ENCODE measurements at regions not wholly inside any gene's neighbourhood (a gene's known extent, or its start where the extent isn't known, plus 50 kb on each side); places are given as distances from the start of the nearest gene placed in this dataset.

DNA sequence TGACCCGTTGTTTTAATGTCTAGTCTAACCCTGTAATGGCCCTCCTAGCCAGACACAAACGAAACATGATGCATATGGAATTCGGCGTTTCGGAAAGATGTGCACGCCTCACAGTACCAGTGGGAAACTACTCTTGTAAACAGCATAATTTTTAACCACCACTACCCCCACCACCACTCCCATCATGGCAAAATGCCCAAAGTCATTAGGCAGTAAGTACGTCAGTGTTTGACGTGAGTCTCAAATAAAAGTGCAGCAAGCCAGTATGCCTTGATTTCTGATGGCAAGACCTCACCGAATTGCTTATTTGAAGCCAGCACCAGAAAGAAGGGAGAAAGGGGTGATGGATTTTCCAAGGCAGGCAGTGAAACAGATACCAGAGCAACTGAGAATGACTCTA is 71.4 kb downstream of the ADRB2 start:
- POLR2A ChIA-PET (ENCODE audit: low non-redundant PET): no interaction called here
- CTCF ChIA-PET: no interaction called here

DNA sequence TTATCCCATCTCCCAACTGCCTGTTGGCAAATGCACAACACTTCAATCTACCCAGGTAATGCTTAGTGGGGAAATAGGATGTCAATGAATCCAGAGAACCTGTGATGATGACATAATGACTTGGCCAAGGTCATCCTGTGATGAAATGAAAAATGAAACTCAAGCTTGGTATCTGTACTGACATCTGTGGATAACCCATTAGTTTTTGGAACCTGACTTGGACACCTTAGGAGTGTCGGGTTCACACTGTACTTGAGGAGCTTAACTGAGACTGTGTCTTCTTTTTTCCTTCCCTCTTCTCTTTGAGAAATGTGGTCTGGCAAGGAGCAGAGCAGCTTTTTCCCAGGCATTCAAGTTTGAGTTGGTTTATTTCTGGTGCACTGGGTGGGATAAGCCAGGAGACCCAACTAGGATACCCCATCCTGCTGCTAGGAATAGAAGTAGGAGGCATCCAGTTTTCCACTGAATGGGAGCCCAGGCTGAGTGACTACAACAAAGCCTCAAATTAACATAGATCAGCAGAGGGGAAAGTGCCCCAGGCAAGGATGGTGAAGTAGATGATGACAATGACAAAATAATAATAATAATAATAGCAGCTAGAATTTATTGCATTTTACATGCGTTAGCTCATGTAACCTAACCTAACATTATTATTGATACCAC is 72.1 kb downstream of the ADRB2 start:
- intact Hi-C loops (cut with micrococcal nuclease; ENCODE audit: unreplicated experiment): no loop called here
- H3K9me3 ChIP-seq (ENCODE audit: low read depth, low read length, poor library complexity, severe bottlenecking): no peaks in the 10 kb centered on the region
- no peak for TF ChIP-seq EZH2 (IDR thresholded peaks at IDR 0.05; ENCODE audit: borderline replicate concordance, low read depth, low read length, poor library complexity, severe bottlenecking)
- TF ChIP-seq, protein P1, sequence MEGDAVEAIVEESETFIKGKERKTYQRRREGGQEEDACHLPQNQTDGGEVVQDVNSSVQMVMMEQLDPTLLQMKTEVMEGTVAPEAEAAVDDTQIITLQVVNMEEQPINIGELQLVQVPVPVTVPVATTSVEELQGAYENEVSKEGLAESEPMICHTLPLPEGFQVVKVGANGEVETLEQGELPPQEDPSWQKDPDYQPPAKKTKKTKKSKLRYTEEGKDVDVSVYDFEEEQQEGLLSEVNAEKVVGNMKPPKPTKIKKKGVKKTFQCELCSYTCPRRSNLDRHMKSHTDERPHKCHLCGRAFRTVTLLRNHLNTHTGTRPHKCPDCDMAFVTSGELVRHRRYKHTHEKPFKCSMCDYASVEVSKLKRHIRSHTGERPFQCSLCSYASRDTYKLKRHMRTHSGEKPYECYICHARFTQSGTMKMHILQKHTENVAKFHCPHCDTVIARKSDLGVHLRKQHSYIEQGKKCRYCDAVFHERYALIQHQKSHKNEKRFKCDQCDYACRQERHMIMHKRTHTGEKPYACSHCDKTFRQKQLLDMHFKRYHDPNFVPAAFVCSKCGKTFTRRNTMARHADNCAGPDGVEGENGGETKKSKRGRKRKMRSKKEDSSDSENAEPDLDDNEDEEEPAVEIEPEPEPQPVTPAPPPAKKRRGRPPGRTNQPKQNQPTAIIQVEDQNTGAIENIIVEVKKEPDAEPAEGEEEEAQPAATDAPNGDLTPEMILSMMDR (conservative IDR thresholded peaks at IDR 0.05; ENCODE audit: low read depth, low read length): no peak
- no TSS peak for BruUV-seq (replicated peaks)
- CTCF ChIA-PET: no interaction called here
- H3K36me3 ChIP-seq (ENCODE audit: insufficient read depth, low read length, poor library complexity, severe bottlenecking): no peaks in the 10 kb centered on the region
- POLR2A ChIA-PET (ENCODE audit: low non-redundant PET): no interaction called here
- no peak overlapping the region for H3K27ac ChIP-seq (ENCODE audit: low read depth, low read length, poor library complexity, severe bottlenecking)
- no peak for DNase-seq (ENCODE audit: low spot score)
- H3K4me1 ChIP-seq (ENCODE audit: insufficient read depth, low read length, poor library complexity, severe bottlenecking): no peaks in the 10 kb centered on the region
- H3K27me3 ChIP-seq (replicated peaks; ENCODE audit: insufficient read depth, low read depth, low read length, poor library complexity): peaks cover 11% of the 10 kb centered on the region
- no peak overlapping the region for H3K4me3 ChIP-seq (ENCODE audit: low read depth, low read length, poor library complexity, severe bottlenecking)

More for the DNA sequence above, 71.4 kb downstream of the ADRB2 start:
- Histone ChIP-seq H3K4me3 (ENCODE audit: low read depth, low read length, poor library complexity, severe bottlenecking) (no peak overlapping the region), H3K36me3 (ENCODE audit: insufficient read depth, low read length, poor library complexity, severe bottlenecking) (no peaks in the 10 kb centered on the region), H3K27ac (ENCODE audit: low read depth, low read length, poor library complexity, severe bottlenecking) (no peak overlapping the region), H3K4me1 (ENCODE audit: insufficient read depth, low read length, poor library complexity, severe bottlenecking) (no peaks in the 10 kb centered on the region), H3K27me3 (replicated peaks; ENCODE audit: insufficient read depth, low read depth, low read length, poor library complexity) (peaks cover 11% of the 10 kb centered on the region), H3K9me3 (ENCODE audit: low read depth, low read length, poor library complexity, severe bottlenecking) (no peaks in the 10 kb centered on the region)
- TF ChIP-seq EZH2 (IDR thresholded peaks at IDR 0.05; ENCODE audit: borderline replicate concordance, low read depth, low read length, poor library complexity, severe bottlenecking): no peak
- TF ChIP-seq, protein P1 (conservative IDR thresholded peaks at IDR 0.05; ENCODE audit: low read depth, low read length): no peak
- intact Hi-C loops (cut with micrococcal nuclease; ENCODE audit: unreplicated experiment): no loop called here
- no peak for DNase-seq (ENCODE audit: low spot score)
- no TSS peak for BruUV-seq (replicated peaks)

DNA sequence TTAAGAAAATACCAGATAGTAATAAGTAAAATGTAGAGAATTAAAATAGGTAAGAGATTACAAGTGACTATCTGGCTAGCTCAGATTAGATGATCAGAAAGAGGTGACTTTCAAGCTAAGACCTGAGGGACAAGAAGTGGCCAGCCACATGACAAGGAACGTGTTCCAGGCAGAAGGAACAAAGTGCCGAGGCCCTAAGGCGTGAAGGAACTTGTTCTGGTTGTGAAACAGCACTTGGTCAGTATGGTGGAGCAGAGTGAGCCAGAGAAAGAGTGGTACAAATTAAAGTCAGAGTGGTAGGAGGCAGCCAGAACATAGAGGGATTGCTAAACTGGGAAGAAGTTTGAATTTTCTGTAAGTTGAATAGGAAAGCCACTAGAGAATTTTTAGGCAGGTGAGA is 73.6 kb downstream of the ADRB2 start:
- Histone ChIP-seq H3K36me3 (ENCODE audit: insufficient read depth, low read length, poor library complexity, severe bottlenecking) (no peaks in the 10 kb centered on the region), H3K4me1 (ENCODE audit: insufficient read depth, low read length, poor library complexity, severe bottlenecking) (no peaks in the 10 kb centered on the region), H3K27ac (ENCODE audit: low read depth, low read length, poor library complexity, severe bottlenecking) (no peak overlapping the region), H3K27me3 (replicated peaks; ENCODE audit: insufficient read depth, low read depth, low read length, poor library complexity) (peaks cover 11% of the 10 kb centered on the region), H3K4me3 (ENCODE audit: low read depth, low read length, poor library complexity, severe bottlenecking) (no peak overlapping the region), H3K9me3 (ENCODE audit: low read depth, low read length, poor library complexity, severe bottlenecking) (no peaks in the 10 kb centered on the region)
- intact Hi-C loops (cut with micrococcal nuclease; ENCODE audit: unreplicated experiment): no loop called here
- POLR2A ChIA-PET (ENCODE audit: low non-redundant PET): no interaction called here
- CTCF ChIA-PET: no interaction called here
- TF ChIP-seq EZH2 (IDR thresholded peaks at IDR 0.05; ENCODE audit: borderline replicate concordance, low read depth, low read length, poor library complexity, severe bottlenecking): no peak
- TF ChIP-seq, protein P1 (conservative IDR thresholded peaks at IDR 0.05; ENCODE audit: low read depth, low read length): no peak
- DNase-seq (ENCODE audit: low spot score): no peak
- BruUV-seq (replicated peaks): no TSS peak

Data from A673 (cell line).